Progenitor cell of endocrine pancreas (in vitro differentiated cells): ENCODE measurements at regions not wholly inside any gene's neighbourhood (a gene's known extent, or its start where the extent isn't known, plus 50 kb on each side); places are given as distances from the start of the nearest gene placed in this dataset.

Source experiments
- DNase-seq: peaks from one replicate; pipeline ENCODE4 v3.0.0; 2021; ENCODE audit warnings: low spot score; ENCODE audit not compliant: unreplicated experiment
- H3K27ac Mint-ChIP-seq: 2 replicates; pipeline ENCODE4 v1.8.0; 2021; ENCODE audit warnings: mild to moderate bottlenecking, moderate library complexity, mixed read lengths
- H3K27me3 Mint-ChIP-seq: 2 replicates; pipeline ENCODE4 v1.8.0; 2021; ENCODE audit warnings: mixed read lengths
- H3K36me3 Mint-ChIP-seq: 2 replicates; pipeline ENCODE4 v1.8.0; 2022; ENCODE audit warnings: mixed read lengths; ENCODE audit not compliant: insufficient read depth
- H3K4me1 Mint-ChIP-seq: 2 replicates; pipeline ENCODE4 v1.8.0; 2021; ENCODE audit warnings: low read depth, mixed read lengths
- H3K4me3 Mint-ChIP-seq: 2 replicates; pipeline ENCODE4 v1.8.0; 2021; ENCODE audit warnings: low read depth, mild to moderate bottlenecking, moderate library complexity, mixed read lengths
- H3K9me3 Mint-ChIP-seq: 2 replicates; pipeline ENCODE4 v1.8.0; 2021; ENCODE audit warnings: low read depth, mixed read lengths
- TF ChIP-seq, protein P1 (sequence below): fragments of 200-600 bp; sonication (generic); IDR thresholded peaks from one replicate; pipeline ENCODE4 v1.5.0; 2021; ENCODE audit warnings: antibody characterized with exemption, mild to moderate bottlenecking; ENCODE audit not compliant: unreplicated experiment

- TF ChIP-seq, protein P1, sequence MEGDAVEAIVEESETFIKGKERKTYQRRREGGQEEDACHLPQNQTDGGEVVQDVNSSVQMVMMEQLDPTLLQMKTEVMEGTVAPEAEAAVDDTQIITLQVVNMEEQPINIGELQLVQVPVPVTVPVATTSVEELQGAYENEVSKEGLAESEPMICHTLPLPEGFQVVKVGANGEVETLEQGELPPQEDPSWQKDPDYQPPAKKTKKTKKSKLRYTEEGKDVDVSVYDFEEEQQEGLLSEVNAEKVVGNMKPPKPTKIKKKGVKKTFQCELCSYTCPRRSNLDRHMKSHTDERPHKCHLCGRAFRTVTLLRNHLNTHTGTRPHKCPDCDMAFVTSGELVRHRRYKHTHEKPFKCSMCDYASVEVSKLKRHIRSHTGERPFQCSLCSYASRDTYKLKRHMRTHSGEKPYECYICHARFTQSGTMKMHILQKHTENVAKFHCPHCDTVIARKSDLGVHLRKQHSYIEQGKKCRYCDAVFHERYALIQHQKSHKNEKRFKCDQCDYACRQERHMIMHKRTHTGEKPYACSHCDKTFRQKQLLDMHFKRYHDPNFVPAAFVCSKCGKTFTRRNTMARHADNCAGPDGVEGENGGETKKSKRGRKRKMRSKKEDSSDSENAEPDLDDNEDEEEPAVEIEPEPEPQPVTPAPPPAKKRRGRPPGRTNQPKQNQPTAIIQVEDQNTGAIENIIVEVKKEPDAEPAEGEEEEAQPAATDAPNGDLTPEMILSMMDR: no peak
- Mint-ChIP-seq H3K9me3 (peaks cover 62% of the 10 kb centered on the region), H3K4me1 (no peaks in the 10 kb centered on the region), H3K4me3 (no peak overlapping the region), H3K27ac (no peak overlapping the region), H3K27me3 (no peaks in the 10 kb centered on the region), H3K36me3 (peaks cover 3% of the 10 kb centered on the region)
- no peak for DNase-seq
Observed at GRCh38 chr20:56094228-56094627, 88.9 kb upstream of the CBLN4 start.

- H3K9me3 Mint-ChIP-seq: peaks cover 68% of the 10 kb centered on the region
- TF ChIP-seq, protein P1: no peak
- H3K36me3 Mint-ChIP-seq: peaks cover 3% of the 10 kb centered on the region
- H3K4me1 Mint-ChIP-seq: no peaks in the 10 kb centered on the region
- no peaks in the 10 kb centered on the region for H3K27me3 Mint-ChIP-seq
- H3K4me3 Mint-ChIP-seq: no peak overlapping the region
- H3K27ac Mint-ChIP-seq: no peak overlapping the region
- DNase-seq: no peak
Observed at GRCh38 chr20:56098981-56099500, 93.7 kb upstream of the CBLN4 start.

- Mint-ChIP-seq H3K27me3 (no peaks in the 10 kb centered on the region), H3K36me3 (no peaks in the 10 kb centered on the region), H3K4me1 (no peaks in the 10 kb centered on the region), H3K4me3 (no peak overlapping the region), H3K9me3 (peaks cover 62% of the 10 kb centered on the region), H3K27ac (no peak overlapping the region)
- no peak for DNase-seq
- TF ChIP-seq, protein P1: no peak
Observed at GRCh38 chr20:56111961-56112730, 106.8 kb upstream of the CBLN4 start.

GRCh38 chr20:56117350-56117749 lies 112.0 kb upstream of the CBLN4 start:
- Mint-ChIP-seq H3K4me1 (no peaks in the 10 kb centered on the region), H3K27ac (no peak overlapping the region), H3K36me3 (no peaks in the 10 kb centered on the region), H3K9me3 (peaks cover 70% of the 10 kb centered on the region), H3K4me3 (no peak overlapping the region), H3K27me3 (no peaks in the 10 kb centered on the region)
- no peak for DNase-seq
- TF ChIP-seq, protein P1: no peak

GRCh38 chr20:56121850-56122249 lies 116.5 kb upstream of the CBLN4 start:
- H3K4me3 Mint-ChIP-seq: no peak overlapping the region
- no peaks in the 10 kb centered on the region for H3K36me3 Mint-ChIP-seq
- TF ChIP-seq, protein P1: no peak
- H3K9me3 Mint-ChIP-seq: peaks cover 70% of the 10 kb centered on the region
- no peak overlapping the region for H3K27ac Mint-ChIP-seq
- no peak for DNase-seq
- H3K4me1 Mint-ChIP-seq: no peaks in the 10 kb centered on the region
- no peaks in the 10 kb centered on the region for H3K27me3 Mint-ChIP-seq
